ENCODE measurements at regions not wholly inside any gene's neighbourhood (a gene's known extent, or its start where the extent isn't known, plus 50 kb on each side); places are given as distances from the start of the nearest gene placed in this dataset.
A peak's percentile ranks its signal among the peaks of the same experiment; 100 is the strongest.
"Not testable (repeated sequence)": the region's sequence is repeated elsewhere in the genome, so short reads cannot be mapped to it uniquely, and the experiment has no call there.

GRCh38 chr16:33128982-33129634 is 64.9 kb upstream of the TP53TG3C start:
- DNase-seq; intact Hi-C loops (cut with micrococcal nuclease): not testable (repeated sequence)
- peak; percentile 83 for ATAC-seq

All from left ventricle myocardium superior (tissue), 1 donor.